Left lobe of liver (tissue), 2 donors: ENCODE measurements at regions not wholly inside any gene's neighbourhood (a gene's known extent, or its start where the extent isn't known, plus 50 kb on each side); places are given as distances from the start of the nearest gene placed in this dataset.

Source experiments
- ATAC-seq: fragments of 200-7000 bp; cut with Tn5 transposase; one replicate; pipeline ENCODE4 v1.9.1; 2020; ENCODE audit warnings: mild to moderate bottlenecking, moderate library complexity
- DNase-seq: peaks from one replicate; pipeline ENCODE4 v3.0.0-alpha.2; 2020; ENCODE audit warnings: low spot score
- donor health status: DM: no; HTN: no; CAD: no; lungs with moderate emphysema.
- donor health status: DM: no; HTN: yes; CAD: no.

DNA sequence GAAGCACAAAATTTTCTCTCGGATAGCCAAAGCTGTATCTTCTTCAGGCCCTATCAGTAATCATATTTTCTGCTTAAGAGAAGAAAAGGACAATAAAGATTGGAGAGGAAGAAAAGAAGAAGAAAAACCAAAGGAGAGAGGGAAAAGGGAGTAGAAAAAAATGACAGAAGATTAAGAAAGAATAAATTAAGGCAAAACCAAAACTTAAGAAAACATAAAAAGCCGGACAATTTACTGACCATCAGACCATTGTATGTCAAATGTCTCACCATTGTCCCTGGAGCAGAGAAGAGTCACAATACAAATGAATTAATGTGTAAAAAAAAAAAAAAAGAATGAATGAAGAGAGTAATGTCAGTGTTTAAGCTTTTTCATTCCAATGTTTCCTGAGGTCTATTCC lies 1274.8 kb downstream of the FSCB start:
- ATAC-seq, result no peak

DNA sequence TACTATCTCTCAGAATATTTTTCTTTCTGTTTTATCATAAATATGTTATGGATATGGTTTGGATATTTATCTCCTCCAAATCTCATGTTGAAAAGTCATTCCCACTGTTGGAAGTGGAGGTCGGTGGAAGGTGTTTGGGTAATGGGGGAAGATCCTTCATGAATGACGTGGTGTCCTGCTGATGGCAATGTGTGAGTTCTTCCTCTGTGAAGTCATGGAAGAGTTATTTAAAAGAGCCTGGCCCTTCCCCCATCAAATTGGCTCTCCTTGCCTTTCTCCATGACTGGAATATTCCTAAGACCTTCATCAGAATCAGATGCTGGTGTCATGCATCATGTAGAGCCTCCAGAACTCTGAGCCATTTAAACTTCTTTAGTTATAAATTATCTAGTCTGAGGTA lies 1291.6 kb downstream of the FSCB start:
- no peak for ATAC-seq
- no peak for DNase-seq

More for the DNA sequence above, 1274.8 kb downstream of the FSCB start:
- no peak for DNase-seq

DNA sequence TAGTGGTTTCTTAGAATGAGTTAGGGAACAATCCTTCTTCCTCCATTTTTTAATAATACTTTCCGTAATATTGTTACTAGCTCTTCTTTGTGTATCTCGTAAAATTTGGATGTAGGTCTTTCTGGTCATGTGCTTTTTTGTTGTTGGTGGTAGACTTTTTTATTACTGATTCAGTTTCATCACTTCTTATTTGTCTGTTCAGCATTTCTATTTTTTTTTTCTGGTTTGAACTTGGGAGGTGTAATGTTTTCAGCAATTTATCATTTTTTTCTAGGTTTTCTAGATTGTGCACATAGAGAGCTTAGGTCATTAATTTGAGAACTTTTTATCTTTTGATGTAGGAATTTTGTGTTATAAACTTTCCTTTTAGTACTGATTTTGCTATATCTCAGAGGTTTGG lies 1299.9 kb downstream of the FSCB start:
- DNase-seq (no peak), ATAC-seq (no peak)

DNA sequence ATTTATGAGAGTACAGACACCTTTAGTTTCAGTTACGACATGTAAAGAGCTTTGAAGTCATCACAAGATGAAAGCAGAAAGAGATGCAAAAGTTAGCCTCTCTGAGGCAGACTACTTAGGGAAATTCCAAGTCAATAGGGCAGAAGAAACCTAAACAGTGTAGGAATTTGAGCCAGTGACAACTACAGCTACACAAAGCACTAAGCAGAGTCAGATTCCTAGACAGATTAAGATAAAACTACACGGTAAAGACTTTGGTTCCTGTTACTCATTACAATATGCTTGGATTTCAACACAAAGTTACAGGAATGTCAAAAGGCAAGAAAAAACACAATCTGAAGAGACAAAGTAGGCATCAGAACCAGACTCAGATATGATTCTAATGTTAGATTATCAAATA lies 1302.3 kb downstream of the FSCB start:
- ATAC-seq, result no peak
- DNase-seq, result no peak

DNA sequence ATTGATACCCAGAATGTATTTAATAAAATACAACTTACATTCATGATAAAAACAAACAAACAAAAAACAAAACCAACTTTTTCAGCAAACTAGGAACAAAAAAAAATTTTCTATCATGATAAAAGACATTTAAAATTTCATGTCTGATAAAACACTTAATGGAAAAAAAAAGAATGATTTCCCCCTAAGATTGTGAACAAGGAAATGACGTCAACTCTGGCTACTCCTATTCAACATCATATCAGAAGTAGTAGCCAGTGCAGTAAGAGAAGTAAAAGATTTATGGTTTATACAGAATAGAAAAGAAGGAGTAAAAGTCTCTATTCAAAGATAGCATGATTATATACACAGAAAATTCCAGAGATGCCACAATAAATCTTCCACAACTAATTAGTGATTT lies 1306.6 kb downstream of the FSCB start:
- no peak for ATAC-seq
- no peak for DNase-seq

DNA sequence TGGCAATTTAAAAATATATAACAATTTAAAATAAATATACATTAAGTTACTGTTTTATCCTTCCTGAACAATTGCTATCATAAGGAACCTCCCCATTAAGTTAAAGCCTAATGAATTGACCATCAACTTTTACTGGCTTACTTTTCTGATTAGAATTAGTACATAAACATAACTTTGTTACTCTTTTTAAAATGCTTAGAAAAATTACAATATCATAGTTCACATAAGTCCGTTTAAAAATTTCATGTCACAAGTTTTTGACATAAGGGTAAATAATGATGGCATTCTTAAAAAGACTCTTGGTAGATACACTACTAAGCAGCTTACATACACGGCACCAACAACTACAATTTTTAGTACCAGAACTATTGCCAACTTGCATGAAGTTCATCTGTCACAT lies 1308.6 kb downstream of the FSCB start:
- ATAC-seq (no peak), DNase-seq (no peak)

GRCh38 chr14:43184540-43184939 lies 1322.5 kb downstream of the FSCB start:
- DNase-seq (no peak), ATAC-seq (no peak)

DNA sequence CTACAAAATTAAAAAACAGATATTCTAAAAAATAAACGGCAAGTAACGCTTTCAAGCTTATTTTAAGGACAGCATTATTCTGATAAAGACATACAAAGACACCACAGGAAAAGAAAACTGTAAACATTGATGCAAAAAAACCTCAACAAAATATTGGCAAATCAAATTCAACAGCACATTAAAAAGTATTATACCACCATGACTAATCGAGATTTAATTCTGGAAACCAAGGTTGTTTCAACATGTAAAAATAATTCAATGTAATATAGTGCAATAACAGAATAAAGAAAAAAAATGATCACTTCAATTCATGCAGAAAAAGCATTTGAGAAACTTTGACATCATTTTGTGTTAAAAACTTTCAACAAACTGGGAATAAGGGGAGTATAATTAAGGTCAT lies 1323.2 kb downstream of the FSCB start:
- ATAC-seq (no peak), DNase-seq (no peak)

GRCh38 chr14:43175896-43176295 lies 1331.2 kb downstream of the FSCB start:
- ATAC-seq (no peak), DNase-seq (no peak)

GRCh38 chr14:43172899-43173548 lies 1334.1 kb downstream of the FSCB start:
- ATAC-seq (peak; percentile 97), DNase-seq (no peak)

GRCh38 chr14:43169722-43170121 lies 1337.4 kb downstream of the FSCB start:
- no peak for DNase-seq
- no peak for ATAC-seq

DNA sequence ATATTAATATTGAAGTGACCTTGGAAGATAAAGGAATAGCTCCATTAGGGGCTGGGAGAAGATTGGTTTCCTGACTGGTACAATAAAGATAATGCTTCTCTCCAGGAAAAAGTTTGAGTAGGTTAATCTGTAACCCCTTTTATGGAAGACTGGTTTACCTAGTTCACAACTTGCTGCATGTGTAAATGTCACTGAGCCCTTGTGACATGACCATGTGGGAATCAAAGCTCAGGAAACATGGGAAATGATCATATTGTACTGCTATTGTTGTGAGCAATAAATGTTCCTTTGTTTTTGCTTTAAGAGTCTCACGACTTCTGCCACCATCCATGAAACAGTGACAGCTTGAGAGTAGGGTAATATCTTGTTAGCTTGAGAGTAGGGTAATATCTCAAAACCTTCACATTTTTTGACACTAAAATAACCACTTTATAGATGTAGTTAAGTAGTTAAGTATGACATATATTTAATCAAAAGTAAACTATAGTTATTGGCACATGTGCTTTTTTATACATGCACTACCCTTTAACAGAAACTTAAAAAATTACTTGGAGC lies 1338.6 kb downstream of the FSCB start:
- DNase-seq (no peak), ATAC-seq (no peak)

GRCh38 chr14:43166163-43166562 lies 1340.9 kb downstream of the FSCB start:
- ATAC-seq (no peak), DNase-seq (no peak)

DNA sequence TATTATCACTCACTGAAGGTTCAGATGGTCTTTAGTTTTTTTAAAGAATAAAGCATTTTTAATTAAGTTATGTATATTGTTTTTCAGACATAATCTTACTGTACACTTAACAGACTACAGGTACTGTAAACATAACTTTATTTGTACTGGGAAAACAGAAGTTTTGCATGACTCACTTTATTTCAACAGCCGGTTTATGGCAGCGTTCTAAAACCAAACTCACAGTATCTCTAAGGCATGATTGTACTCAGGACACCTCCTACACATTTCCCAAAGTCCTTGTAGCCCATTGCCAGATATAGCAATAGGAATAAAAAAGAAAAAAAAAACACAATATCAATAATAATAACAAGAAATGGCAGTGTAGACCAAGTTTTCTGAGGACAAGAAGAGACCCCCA lies 1341.4 kb downstream of the FSCB start:
- ATAC-seq, result no peak

DNA sequence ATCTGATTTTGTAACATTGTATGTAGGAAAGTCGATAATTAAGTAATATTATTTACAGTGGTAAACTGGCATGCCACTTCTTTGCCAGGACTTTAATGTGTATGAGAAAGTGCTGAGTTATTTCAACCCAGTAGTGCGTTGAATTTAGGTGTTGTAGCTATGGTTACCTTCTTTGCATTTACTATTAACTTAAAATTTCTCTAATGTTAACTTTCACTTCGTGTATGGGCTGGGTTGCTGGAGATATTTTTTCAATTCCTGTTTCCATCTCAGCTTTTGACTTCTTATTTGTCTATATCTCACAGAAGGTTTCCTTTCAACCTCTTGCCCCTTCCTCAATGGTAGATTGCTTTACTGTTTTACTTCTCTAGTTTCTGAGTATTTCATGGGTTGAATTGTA lies 1345.6 kb downstream of the FSCB start:
- ATAC-seq (no peak), DNase-seq (no peak)

More for the DNA sequence above, 1341.4 kb downstream of the FSCB start:
- no peak for DNase-seq

DNA sequence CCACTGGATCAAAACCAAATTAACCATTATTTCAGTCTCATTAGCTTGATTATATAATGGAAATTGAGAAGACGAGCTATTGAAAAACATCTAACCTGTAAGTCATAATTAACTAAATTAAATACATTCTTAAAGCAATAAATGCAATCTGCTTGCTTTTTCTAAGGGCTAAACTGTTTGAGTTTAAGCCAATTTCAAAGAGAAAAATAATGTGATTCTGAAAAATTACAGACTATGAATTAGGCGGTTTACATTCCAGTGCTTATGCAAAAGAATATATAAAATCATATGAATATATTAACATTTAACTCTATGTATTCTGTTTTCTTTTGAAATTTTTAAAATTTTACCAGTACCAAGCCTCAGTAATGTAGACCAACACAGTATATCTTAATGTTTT lies 1349.4 kb downstream of the FSCB start:
- ATAC-seq (no peak), DNase-seq (no peak)

DNA sequence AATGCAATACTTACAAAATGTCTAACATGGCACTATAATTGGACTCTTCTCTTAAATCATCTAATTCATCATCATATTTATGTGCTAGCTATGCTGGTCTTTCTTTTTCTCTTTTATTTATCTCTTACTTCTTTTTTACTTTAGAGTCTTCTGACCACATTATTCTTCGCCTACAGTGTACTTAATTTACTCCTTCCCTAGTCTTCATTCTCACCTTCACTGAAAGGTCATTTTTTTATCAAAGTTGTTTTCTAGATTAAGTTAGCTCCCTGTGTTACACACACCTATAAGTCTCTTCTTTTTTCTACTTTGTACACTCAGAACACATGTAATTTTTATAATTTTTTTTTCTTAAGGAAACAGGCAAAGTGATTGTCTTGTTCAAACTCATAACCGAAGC lies 1351.2 kb downstream of the FSCB start:
- ATAC-seq, result no peak

DNA sequence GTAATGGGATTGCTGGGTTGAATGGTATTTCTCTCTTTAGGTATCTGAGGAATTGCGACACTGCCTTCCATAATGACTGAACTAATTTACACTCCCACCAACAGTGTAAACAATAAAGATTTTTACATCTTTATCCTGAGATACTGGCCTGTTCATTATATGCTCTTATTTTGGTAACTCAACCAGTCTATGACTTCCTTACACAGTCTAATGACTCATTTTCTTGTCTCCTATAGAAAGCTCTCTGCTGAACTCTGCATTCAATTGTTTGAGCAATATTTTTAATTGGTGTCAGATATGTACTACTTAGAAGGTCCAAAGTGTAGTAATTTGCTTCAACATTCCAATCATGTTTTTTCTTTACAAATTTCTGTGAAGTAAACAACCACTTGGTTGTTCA lies 1351.8 kb downstream of the FSCB start:
- no peak for ATAC-seq
- no peak for DNase-seq

More for the DNA sequence above, 1351.2 kb downstream of the FSCB start:
- no peak for DNase-seq

DNA sequence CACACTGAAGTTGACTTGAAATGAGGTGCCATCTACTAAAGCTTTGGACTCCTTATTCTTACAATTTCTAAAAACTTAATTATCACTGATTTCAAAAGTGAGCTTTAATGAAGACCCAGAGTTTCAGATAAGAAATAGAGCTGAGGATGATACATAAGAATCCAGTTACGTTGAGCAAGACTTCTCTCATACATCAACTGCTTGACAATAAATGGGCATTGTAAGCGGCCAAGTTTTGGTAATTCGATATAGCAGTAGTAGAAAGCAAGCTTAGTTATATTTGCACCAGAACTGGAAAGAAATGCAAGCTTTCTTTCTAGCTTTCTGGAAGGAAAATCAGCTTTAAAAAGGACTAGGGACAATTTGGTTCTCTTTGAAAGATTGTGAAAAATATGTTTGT lies 1359.6 kb downstream of the FSCB start:
- no peak for DNase-seq
- no peak for ATAC-seq

DNA sequence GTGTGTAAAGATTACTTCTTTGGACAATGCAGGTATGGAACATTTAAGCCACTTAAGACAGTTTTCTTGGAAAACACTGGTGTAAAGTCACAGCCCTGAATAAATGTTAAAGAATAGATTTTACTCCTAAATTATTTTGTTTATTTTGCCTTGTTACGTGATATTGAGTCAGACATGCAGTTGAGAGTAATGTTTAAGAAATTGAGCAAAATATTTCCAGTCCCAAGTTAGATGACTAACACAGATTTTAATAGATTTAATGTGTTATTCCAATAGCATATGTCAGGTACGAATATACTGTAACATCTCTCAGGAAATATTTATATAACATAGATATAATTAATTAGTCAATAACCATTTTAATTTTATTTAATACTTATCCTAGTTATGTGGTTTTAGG lies 1361.7 kb downstream of the FSCB start:
- ATAC-seq (no peak), DNase-seq (no peak)

- DNase-seq, result no peak
- no peak for ATAC-seq
These were observed 1364.0 kb downstream of the FSCB start for GRCh38 chr14:43143106-43143505.

DNA sequence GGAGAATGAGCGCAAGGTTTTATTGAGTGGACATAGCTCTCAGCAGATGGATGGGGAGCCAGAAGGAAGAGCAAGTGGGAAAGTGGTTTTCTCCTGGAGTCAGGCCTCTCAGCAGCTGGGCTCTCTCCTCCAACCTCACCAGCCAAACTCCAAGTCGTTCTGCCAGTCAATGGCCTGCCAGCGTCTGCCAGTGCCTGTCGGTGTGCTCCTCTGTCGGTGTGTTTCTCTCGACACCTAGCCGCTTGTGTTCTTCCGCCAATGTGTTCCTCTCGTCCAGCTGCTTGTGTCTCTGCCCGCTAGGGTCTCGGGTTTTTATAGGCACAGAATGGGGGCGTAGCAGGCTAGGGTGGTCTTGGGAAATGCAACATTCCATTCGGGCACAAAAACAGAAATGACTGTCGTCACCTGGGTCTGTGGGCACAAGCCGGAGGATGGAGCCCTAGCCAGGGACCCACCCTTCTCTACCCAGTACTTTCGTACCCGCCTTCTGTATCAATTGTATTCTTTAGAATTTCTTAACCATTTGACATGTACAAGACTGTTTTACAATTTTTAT lies 1365.4 kb downstream of the FSCB start:
- no peak for DNase-seq
- no peak for ATAC-seq

DNA sequence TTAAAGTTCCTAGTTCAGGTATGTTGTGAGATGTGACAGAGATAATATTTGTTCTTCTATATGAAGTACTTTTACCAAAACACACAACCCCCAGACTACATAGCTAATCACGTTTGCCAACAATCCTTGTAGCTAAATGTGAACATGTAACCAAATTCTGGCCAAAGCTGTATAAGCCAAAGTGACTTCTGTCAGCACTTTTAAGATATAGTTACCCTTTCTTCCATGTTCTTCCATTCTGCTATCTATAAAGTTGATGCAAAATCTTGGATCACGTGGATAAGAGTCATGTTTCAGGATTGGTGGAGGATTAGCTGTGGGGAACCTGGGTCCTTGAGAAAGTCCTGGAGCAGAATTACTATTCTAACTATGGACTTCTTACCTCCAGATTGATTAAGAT lies 1366.6 kb downstream of the FSCB start:
- no peak for ATAC-seq
- DNase-seq, result no peak
